ENCODE measurements at regions not wholly inside any gene's neighbourhood (a gene's known extent, or its start where the extent isn't known, plus 50 kb on each side); places are given as distances from the start of the nearest gene placed in this dataset.

- intact Hi-C loops (cut with DNase I) = no loop called here
- Histone ChIP-seq H3K27ac (no peak overlapping the region), H3K9me3 (no peaks in the 10 kb centered on the region), H3K4me3 (no peak overlapping the region), H3K36me3 (no peaks in the 10 kb centered on the region), H3K27me3 (no peaks in the 10 kb centered on the region), H3K4me1 (peaks cover under 1% of the 10 kb centered on the region)
- no peak for ATAC-seq
- no peak for DNase-seq
- no peak for TF ChIP-seq CTCF (IDR thresholded peaks at IDR 0.05)
Observed at GRCh38 chr6:169866668-169867521, 115.5 kb downstream of the ERMARD start.

DNA sequence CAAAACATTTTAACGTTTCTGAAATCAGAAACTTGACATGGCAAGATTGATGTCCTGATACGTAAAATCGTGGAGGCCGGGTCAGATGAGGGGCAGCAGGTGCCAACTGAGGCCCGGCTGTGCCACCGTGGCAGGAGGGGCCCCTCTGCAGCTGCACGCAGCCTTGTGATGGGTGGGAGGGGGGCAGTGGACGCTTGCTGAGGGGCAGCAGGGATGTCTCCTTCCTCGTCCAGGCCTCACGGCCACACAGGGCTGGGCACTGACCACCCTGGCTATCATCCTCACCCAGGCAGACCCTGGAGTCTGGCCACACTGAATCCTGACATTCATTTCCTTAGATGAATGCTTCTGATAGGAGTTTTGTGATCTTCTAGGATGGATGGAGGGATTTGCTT is 114.7 kb downstream of the ERMARD start:
- H3K4me1 ChIP-seq = peaks cover 6% of the 10 kb centered on the region
- no peak overlapping the region for H3K4me3 ChIP-seq
- TF ChIP-seq CTCF (IDR thresholded peaks at IDR 0.05) = no peak
- no peaks in the 10 kb centered on the region for H3K36me3 ChIP-seq
- ATAC-seq = no peak
- no peak overlapping the region for H3K27ac ChIP-seq
- intact Hi-C loops (cut with DNase I) = no loop called here
- DNase-seq = no peak
- H3K9me3 ChIP-seq = no peaks in the 10 kb centered on the region
- H3K27me3 ChIP-seq = no peaks in the 10 kb centered on the region

GRCh38 chr6:169865346-169866139 is 114.1 kb downstream of the ERMARD start:
- no peak for TF ChIP-seq CTCF (IDR thresholded peaks at IDR 0.05)
- DNase-seq (no peak), ATAC-seq (no peak)
- Histone ChIP-seq H3K4me3 (no peak overlapping the region), H3K36me3 (no peaks in the 10 kb centered on the region), H3K27me3 (no peaks in the 10 kb centered on the region), H3K9me3 (no peaks in the 10 kb centered on the region), H3K27ac (no peak overlapping the region), H3K4me1 (peaks cover 6% of the 10 kb centered on the region)
- intact Hi-C loops (cut with DNase I) = no loop called here

DNA sequence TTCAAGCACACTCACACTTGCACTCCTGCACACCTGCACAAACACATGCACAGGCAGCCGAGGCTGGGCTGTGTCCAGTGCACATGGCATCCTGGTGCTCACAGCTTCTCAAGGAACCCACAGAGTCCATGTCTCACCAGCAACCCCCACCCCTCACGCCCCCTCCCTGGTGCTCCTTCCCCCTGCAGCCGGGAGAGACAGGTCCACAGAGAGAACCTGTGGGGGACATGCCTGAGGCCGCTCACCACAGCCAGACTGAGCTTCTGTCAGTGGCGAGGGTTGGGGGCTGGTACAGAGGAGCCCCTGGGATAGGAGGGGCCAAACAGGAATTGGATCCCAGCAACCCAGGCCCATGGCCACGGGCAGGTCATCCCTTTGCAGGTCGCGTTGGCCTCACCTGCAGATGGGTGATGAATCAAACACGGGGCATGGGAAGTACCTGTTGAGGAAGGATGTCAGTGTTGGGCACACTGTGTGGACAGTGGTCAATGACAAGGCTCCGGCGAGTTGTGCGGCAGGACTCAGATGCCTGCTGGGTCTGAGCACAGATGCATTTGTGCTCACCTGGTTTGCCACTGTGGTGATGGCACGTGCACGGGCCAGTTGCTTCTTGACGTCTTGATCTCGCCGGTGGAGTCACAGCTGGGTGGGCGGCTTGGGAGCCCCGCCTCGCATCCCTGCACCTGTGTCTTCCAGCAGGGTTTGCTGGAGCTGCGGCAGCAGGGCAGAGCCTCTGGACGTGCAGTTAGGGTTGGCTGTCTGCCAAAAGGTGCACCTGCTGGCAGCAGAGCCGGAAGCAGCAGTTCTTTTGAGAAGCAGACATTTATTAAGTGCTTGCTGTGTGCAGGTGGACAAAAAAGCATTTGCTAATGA is 113.0 kb downstream of the ERMARD start:
- Histone ChIP-seq H3K27ac (no peak overlapping the region), H3K4me1 (peaks cover 6% of the 10 kb centered on the region), H3K36me3 (no peaks in the 10 kb centered on the region), H3K9me3 (no peaks in the 10 kb centered on the region), H3K4me3 (no peak overlapping the region), H3K27me3 (no peaks in the 10 kb centered on the region)
- intact Hi-C loops (cut with DNase I) = no loop called here
- DNase-seq (no peak), ATAC-seq (no peak)
- TF ChIP-seq CTCF (IDR thresholded peaks at IDR 0.05) = no peak

DNA sequence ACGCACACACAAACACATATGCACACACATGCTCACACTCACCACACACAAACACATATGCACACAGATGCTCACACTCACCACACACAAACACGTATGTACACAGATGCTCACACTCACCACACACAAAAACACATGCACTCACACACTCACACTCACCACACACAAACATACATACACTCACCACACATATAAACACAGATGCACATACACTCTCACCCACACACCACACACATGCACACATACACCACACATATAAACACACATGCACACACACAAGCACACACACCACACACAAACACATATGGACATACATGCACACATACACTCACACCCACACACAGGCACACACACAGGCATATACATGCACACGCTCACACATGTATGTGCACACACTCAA is 112.3 kb downstream of the ERMARD start:
- peaks cover 6% of the 10 kb centered on the region for H3K4me1 ChIP-seq

More for the DNA sequence above, 112.3 kb downstream of the ERMARD start:
- no peak for TF ChIP-seq CTCF (IDR thresholded peaks at IDR 0.05)
- DNase-seq = no peak
- intact Hi-C loops (cut with DNase I) = no loop called here
- Histone ChIP-seq H3K27me3 (no peaks in the 10 kb centered on the region), H3K36me3 (no peaks in the 10 kb centered on the region), H3K4me3 (no peak overlapping the region), H3K27ac (no peak overlapping the region), H3K9me3 (no peaks in the 10 kb centered on the region)
- ATAC-seq = no peak

Measured in upper lobe of right lung (tissue), 1 donor.